Progenitor cell of endocrine pancreas (in vitro differentiated cells): ENCODE measurements at regions not wholly inside any gene's neighbourhood (a gene's known extent, or its start where the extent isn't known, plus 50 kb on each side); places are given as distances from the start of the nearest gene placed in this dataset.

Source experiments
- DNase-seq: peaks from one replicate; pipeline ENCODE4 v3.0.0; 2021; ENCODE audit warnings: low spot score; ENCODE audit not compliant: unreplicated experiment
- H3K27ac Mint-ChIP-seq: 2 replicates; pipeline ENCODE4 v1.8.0; 2021; ENCODE audit warnings: mild to moderate bottlenecking, moderate library complexity, mixed read lengths
- H3K27me3 Mint-ChIP-seq: 2 replicates; pipeline ENCODE4 v1.8.0; 2021; ENCODE audit warnings: mixed read lengths
- H3K36me3 Mint-ChIP-seq: 2 replicates; pipeline ENCODE4 v1.8.0; 2022; ENCODE audit warnings: mixed read lengths; ENCODE audit not compliant: insufficient read depth
- H3K4me1 Mint-ChIP-seq: 2 replicates; pipeline ENCODE4 v1.8.0; 2021; ENCODE audit warnings: low read depth, mixed read lengths
- H3K4me3 Mint-ChIP-seq: 2 replicates; pipeline ENCODE4 v1.8.0; 2021; ENCODE audit warnings: low read depth, mild to moderate bottlenecking, moderate library complexity, mixed read lengths
- H3K9me3 Mint-ChIP-seq: 2 replicates; pipeline ENCODE4 v1.8.0; 2021; ENCODE audit warnings: low read depth, mixed read lengths
- CTCF ChIP-seq: fragments of 200-600 bp; sonication (generic); IDR thresholded peaks from one replicate; pipeline ENCODE4 v1.5.0; 2021; ENCODE audit warnings: antibody characterized with exemption, mild to moderate bottlenecking; ENCODE audit not compliant: unreplicated experiment

GRCh38 chr13:89627996-89628395 lies 1719.5 kb upstream of the MIR17HG start:
- Mint-ChIP-seq H3K27me3 (no peaks in the 10 kb centered on the region), H3K4me3 (no peak overlapping the region), H3K27ac (no peak overlapping the region), H3K9me3 (no peaks in the 10 kb centered on the region), H3K36me3 (no peaks in the 10 kb centered on the region), H3K4me1 (no peaks in the 10 kb centered on the region)
- DNase-seq, result no peak
- no peak for TF ChIP-seq CTCF

- TF ChIP-seq CTCF, result no peak
- no peaks in the 10 kb centered on the region for H3K4me1 Mint-ChIP-seq
- no peak overlapping the region for H3K4me3 Mint-ChIP-seq
- no peaks in the 10 kb centered on the region for H3K27me3 Mint-ChIP-seq
- no peak for DNase-seq
- no peaks in the 10 kb centered on the region for H3K36me3 Mint-ChIP-seq
- H3K27ac Mint-ChIP-seq, result no peak overlapping the region
- no peaks in the 10 kb centered on the region for H3K9me3 Mint-ChIP-seq
Measured at GRCh38 chr13:89628567-89628966, 1718.9 kb upstream of the MIR17HG start.

- no peaks in the 10 kb centered on the region for H3K27me3 Mint-ChIP-seq
- H3K27ac Mint-ChIP-seq, result no peak overlapping the region
- H3K36me3 Mint-ChIP-seq, result no peaks in the 10 kb centered on the region
- H3K4me1 Mint-ChIP-seq, result no peaks in the 10 kb centered on the region
- no peak for DNase-seq
- H3K4me3 Mint-ChIP-seq, result no peak overlapping the region
- H3K9me3 Mint-ChIP-seq, result peaks cover 29% of the 10 kb centered on the region
- TF ChIP-seq CTCF, result no peak
Measured at GRCh38 chr13:89650226-89650625, 1697.3 kb upstream of the MIR17HG start.

- Mint-ChIP-seq H3K4me1 (no peaks in the 10 kb centered on the region), H3K27me3 (no peaks in the 10 kb centered on the region), H3K4me3 (no peak overlapping the region), H3K9me3 (no peaks in the 10 kb centered on the region), H3K36me3 (no peaks in the 10 kb centered on the region), H3K27ac (no peak overlapping the region)
- DNase-seq, result no peak
- TF ChIP-seq CTCF, result no peak
Measured at GRCh38 chr13:89660752-89661151, 1686.7 kb upstream of the MIR17HG start.

GRCh38 chr13:89673789-89674311 lies 1673.6 kb upstream of the MIR17HG start:
- Mint-ChIP-seq H3K4me3 (no peak overlapping the region), H3K27me3 (no peaks in the 10 kb centered on the region), H3K36me3 (no peaks in the 10 kb centered on the region), H3K9me3 (peaks cover 4% of the 10 kb centered on the region), H3K27ac (no peak overlapping the region), H3K4me1 (peaks cover 7% of the 10 kb centered on the region)
- no peak for DNase-seq
- TF ChIP-seq CTCF, result no peak
